Brain microvascular endothelial cell (primary cell): ENCODE measurements at regions not wholly inside any gene's neighbourhood (a gene's known extent, or its start where the extent isn't known, plus 50 kb on each side); places are given as distances from the start of the nearest gene placed in this dataset.
A peak's percentile ranks its signal among the peaks of the same experiment; 100 is the strongest.
"Not testable (repeated sequence)": the region's sequence is repeated elsewhere in the genome, so short reads cannot be mapped to it uniquely, and the experiment has no call there.

ENCODE experiments used
- DNase-seq: peaks from one replicate; pipeline ENCODE4 v3.0.0-alpha.2; 2020
- H3K27ac ChIP-seq: fragments of 250-450 bp; sonication (Bioruptor Pico); 2 replicates; pipeline ENCODE4 v1.5.1; 2020; ENCODE audit warnings: mild to moderate bottlenecking, moderate library complexity
- H3K27me3 ChIP-seq: fragments of 250-450 bp; sonication (Bioruptor Pico); replicated peaks from 2 replicates; pipeline ENCODE4 v1.5.1; 2020; ENCODE audit warnings: mild to moderate bottlenecking
- H3K36me3 ChIP-seq: fragments of 250-450 bp; sonication (Bioruptor Pico); replicated peaks from 2 replicates; pipeline ENCODE4 v1.5.1; 2020; ENCODE audit warnings: mild to moderate bottlenecking
- H3K4me3 ChIP-seq: 2 replicates; pipeline ENCODE4 v1.5.1; 2011; ENCODE audit warnings: low read depth, mild to moderate bottlenecking, control low read depth, low read length, moderate library complexity
- in situ Hi-C: cut with HindIII; loops from 2 replicates; pipeline ENCODE4 v1.10.0; 2017; ENCODE audit warnings: low sequenced_read_pairs, low pct_ligation_motif_present
- TF ChIP-seq, protein P1 (sequence below): IDR thresholded peaks from 2 replicates; pipeline ENCODE4 v1.5.1; 2011; ENCODE audit warnings: low read depth, mild to moderate bottlenecking, moderate library complexity, low read length, control low read depth, inconsistent platforms; ENCODE audit errors: missing control alignments

DNA sequence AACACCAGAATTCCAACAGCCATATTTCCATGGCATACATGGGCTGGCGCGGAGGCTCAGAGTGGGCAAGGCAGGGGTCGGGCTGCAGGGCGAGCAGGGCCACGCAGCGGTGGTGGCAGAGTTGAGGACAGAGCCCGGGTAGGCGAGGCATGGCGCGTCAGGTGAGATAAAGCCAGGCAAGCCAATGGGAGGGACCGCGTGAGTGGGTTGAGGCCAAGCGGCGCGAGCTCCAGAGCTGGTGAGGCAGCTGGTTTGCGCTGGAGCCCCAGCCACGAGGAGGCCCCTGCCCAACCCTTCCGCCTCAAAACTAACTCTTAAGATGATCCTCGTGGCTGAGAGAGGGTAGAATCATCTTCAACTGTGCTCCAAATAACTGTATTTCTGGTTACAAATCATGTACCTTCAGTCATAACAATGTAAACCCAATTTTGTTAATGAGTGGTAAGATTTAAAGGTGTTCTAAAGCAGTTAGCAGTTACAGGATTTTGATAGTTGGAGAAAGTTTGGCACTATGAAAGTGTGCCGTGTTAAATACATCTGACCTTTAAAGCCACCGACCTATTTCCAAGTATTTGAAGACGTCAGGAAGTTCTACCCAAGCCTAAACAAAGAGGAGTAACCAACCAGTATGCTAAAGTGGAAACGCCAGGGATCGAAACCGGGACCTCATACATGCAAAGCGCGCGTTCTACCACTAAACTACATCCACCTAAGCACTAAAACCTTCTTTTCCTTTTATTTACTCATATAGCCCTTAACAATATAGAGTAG, 107.9 kb downstream of the GPX5 start:
- Histone ChIP-seq H3K27ac (no peak overlapping the region), H3K36me3 (no peaks in the 10 kb centered on the region), H3K4me3 (no peak overlapping the region), H3K27me3 (peaks cover under 1% of the 10 kb centered on the region)
- TF ChIP-seq, protein P1, sequence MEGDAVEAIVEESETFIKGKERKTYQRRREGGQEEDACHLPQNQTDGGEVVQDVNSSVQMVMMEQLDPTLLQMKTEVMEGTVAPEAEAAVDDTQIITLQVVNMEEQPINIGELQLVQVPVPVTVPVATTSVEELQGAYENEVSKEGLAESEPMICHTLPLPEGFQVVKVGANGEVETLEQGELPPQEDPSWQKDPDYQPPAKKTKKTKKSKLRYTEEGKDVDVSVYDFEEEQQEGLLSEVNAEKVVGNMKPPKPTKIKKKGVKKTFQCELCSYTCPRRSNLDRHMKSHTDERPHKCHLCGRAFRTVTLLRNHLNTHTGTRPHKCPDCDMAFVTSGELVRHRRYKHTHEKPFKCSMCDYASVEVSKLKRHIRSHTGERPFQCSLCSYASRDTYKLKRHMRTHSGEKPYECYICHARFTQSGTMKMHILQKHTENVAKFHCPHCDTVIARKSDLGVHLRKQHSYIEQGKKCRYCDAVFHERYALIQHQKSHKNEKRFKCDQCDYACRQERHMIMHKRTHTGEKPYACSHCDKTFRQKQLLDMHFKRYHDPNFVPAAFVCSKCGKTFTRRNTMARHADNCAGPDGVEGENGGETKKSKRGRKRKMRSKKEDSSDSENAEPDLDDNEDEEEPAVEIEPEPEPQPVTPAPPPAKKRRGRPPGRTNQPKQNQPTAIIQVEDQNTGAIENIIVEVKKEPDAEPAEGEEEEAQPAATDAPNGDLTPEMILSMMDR: no peak
- in situ Hi-C loops: no loop called here
- DNase-seq: no peak

DNA sequence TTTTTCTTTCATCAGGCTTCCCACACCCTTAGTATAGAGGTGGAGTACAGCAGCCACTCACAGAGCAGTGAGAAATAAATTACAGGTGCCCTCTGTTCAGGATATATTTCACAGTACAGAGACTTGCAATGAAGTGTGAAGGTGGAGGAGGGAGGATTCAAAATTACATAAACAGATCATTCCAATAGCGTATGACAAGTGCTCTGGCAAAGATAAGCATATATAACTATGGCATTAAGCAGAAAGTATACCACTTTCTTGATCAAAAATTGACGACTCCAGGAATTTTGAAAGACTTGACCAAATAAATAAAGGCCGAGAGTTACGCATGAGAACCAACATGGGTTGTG, 108.7 kb downstream of the GPX5 start:
- no peak for DNase-seq
- H3K27me3 ChIP-seq: peaks cover 2% of the 10 kb centered on the region
- H3K36me3 ChIP-seq: no peaks in the 10 kb centered on the region
- H3K27ac ChIP-seq: no peak overlapping the region
- TF ChIP-seq, protein P1: no peak
- H3K4me3 ChIP-seq: peak overlapping the region; percentile 61
- in situ Hi-C loops: no loop called here

DNA sequence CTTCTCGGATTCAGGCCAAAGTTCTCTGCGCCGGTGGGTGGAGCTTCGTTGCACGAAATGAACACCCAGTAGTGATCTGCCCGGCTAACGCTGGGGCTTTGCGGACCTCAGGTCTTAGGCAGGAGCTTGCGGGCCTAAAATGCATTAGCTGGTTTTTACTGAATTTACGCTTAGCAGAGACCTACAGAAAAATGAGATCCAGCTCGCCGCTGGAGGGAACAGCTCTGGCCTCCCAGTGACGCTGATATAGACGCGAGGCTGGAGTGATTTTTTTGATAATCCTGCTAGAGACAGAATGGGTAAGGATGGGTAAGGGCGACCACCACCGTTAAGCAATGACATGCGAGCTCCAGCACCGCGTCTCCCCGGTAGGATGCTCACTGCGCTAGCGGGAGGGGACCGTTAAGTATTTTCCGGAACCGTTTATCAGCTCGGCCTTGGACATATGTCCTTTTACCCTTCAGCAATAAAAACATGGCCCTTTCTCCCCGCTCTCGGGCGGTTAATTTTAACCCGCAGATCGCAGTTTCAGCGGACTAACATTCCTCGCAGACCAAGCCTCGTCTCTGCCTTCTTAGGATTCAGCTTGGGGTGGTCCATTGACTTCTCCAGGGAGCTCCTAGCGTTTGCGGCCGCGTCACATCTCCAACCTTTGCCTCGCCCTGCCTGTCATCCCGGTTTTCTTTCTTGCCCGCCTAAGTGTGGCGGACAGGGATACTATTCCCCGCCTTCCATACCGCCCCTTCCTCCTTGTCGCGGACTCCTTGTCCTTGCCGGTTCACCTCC, 109.3 kb downstream of the GPX5 start:
- H3K27me3 ChIP-seq: peaks cover 2% of the 10 kb centered on the region
- in situ Hi-C loops: no loop called here

DNA sequence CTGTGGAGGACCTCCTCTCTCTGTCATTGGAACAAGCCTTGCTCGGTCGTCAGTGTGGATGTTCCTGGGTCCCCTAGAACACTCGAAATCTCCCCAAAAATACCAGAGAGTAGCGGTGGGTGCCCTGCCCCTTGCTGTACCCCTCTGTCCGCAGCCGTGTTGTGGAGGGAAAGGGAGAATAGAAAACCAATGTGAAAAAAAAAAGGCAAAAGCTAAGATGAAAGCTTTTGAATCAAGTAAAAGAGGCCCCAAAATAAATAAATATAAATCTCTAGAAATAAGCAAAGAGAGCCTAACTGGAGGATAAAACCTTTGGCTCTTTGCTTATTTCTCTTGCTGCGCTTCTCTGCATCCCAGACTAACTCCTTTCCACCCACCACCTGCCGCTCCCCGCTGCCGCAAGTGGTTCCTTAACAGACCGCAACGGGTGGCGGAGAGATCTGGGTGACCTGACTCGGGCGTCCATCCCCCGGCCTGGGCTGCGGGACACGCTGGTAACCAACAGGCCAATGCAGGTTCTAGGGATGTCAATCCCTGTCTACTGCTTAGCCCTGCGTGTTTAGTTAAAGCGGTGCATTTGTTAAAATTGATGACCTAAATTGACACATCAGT, 110.0 kb downstream of the GPX5 start:
- no peak for DNase-seq
- in situ Hi-C loops: no loop called here
- Histone ChIP-seq H3K27me3 (peaks cover 2% of the 10 kb centered on the region), H3K36me3 (no peaks in the 10 kb centered on the region), H3K27ac (no peak overlapping the region), H3K4me3 (peak overlapping the region; percentile 61)
- TF ChIP-seq, protein P1: no peak

More for the DNA sequence above, 109.3 kb downstream of the GPX5 start:
- no peak for DNase-seq
- TF ChIP-seq, protein P1: no peak
- Histone ChIP-seq H3K4me3 (peak overlapping the region; percentile 61), H3K36me3 (no peaks in the 10 kb centered on the region), H3K27ac (no peak overlapping the region)

DNA sequence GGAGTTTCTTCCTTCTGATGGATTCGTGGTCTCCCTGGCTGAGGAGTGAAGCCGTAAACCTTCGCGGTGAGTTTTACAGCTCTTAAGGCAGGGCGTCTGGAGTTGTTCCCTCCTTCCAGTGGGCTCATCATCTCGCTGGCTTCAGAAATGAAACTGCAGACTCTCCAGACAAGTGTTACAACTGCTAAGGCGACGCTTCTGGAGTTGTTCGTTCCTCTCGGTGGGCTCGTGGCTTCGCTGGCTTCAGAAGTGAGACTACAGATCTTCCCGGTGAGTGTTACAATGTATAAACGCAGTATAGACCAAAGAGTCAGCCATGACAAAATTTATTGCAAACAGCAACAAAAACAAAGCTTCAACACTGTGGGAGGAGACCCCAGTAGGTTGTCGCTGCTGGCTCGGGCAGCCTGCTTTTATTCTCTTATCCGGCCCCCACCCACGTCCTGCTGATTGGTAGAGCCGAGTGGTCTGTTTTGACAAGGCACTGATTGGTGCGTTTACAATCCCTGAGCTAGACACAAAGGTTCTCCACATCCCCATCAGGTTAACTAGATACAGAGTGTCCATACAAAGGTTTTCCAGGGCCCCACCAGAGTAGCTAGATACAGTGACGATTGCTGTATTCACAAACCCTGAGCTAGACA, 113.2 kb downstream of the GPX5 start:
- TF ChIP-seq, protein P1: no peak
- in situ Hi-C loops: no loop called here
- H3K4me3 ChIP-seq: no peak overlapping the region
- H3K27ac ChIP-seq: no peak overlapping the region
- H3K36me3 ChIP-seq: no peaks in the 10 kb centered on the region
- H3K27me3 ChIP-seq: peaks cover 2% of the 10 kb centered on the region
- DNase-seq: no peak

DNA sequence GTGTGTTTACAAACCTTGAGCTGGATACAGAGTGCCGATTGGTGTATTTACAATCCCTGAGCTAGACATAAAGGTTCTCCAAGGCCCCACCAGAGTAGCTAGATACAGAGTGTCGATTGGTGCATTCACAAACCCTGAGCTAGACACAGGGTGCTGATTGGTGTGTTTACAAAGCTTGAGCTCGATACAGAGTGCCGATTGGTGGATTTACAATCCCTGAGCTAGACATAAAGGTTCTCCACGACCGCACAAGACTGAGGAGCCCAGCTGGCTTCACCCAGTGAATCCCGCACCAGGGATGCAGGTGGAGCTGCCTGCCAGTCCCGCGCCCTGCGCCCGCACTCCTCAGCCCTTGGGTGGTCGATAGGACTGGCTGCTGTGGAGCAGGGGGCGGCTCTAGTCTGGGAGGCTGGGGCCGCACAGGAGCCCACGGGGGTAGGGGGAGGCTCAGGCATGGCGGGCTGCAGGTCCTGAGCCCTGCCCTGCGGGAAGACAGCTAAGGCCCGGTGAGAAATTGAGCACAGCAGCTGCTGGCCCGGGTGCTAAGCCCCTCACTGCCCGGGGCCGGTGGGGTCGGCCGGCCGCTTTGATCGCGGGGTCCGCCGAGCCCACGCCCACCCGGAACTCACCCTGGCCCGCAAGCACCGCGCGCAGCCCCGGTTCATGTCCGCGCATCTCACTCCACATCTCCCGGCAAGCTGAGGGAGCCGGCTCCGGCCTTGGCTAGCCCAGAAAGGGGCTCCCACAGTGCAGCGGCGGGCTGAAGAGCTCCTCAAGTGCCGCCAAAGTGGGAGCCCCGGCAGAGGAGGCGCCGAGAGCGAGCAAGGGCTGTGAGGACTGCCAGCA, 114.0 kb downstream of the GPX5 start:
- DNase-seq, H3K36me3 ChIP-seq, in situ Hi-C loops, H3K27me3 ChIP-seq, H3K27ac ChIP-seq, H3K4me3 ChIP-seq: not testable (repeated sequence)
